RWPE1 (cell line): ENCODE measurements at regions not wholly inside any gene's neighbourhood (a gene's known extent, or its start where the extent isn't known, plus 50 kb on each side); places are given as distances from the start of the nearest gene placed in this dataset.

Experiments
- CTCF ChIA-PET: fragments of 350-600 bp; sonication (Branson Sonifier 250); formaldehyde crosslinking; extraction: SDS; loops from one replicate; lab custom pipeline; 2021; lab: Yijun Ruan, JAX
- POLR2A ChIA-PET: fragments of 400-600 bp; formaldehyde crosslinking; extraction: SDS; loops from one replicate; lab custom pipeline; 2020; ENCODE audit warnings: antibody characterized with exemption; ENCODE audit not compliant: low non-redundant PET; lab: Yijun Ruan, JAX
- DNase-seq: peaks from one replicate; pipeline ENCODE4 v3.0.0; 2012; ENCODE audit warnings: low spot score
- H3K27ac ChIP-seq: fragments of 450-650 bp; 2 replicates; pipeline ENCODE4 v1.5.1; 2017
- CTCF ChIP-seq: fragments of 450-650 bp; conservative IDR thresholded peaks from 2 replicates; pipeline ENCODE4 v1.5.1; 2017; ENCODE audit warnings: low read depth, mild to moderate bottlenecking

GRCh38 chr5:125508225-125508624 is 761.8 kb upstream of the ZNF608 start:
- no peak overlapping the region for H3K27ac ChIP-seq
- CTCF ChIA-PET, result no interaction called here
- POLR2A ChIA-PET, result no interaction called here
- no peak for TF ChIP-seq CTCF
- DNase-seq, result no peak

GRCh38 chr5:125510651-125511050 is 764.2 kb upstream of the ZNF608 start:
- ChIA-PET POLR2A (no interaction called here), CTCF (no interaction called here)
- TF ChIP-seq CTCF, result no peak
- DNase-seq, result no peak
- H3K27ac ChIP-seq, result no peak overlapping the region

- CTCF ChIA-PET, result no interaction called here
- no peak for TF ChIP-seq CTCF
- no peak overlapping the region for H3K27ac ChIP-seq
- DNase-seq, result no peak
- POLR2A ChIA-PET, result no interaction called here
Measured at GRCh38 chr5:125517973-125518550, 771.6 kb upstream of the ZNF608 start.

GRCh38 chr5:125521289-125521688 is 774.9 kb upstream of the ZNF608 start:
- no peak for TF ChIP-seq CTCF
- POLR2A ChIA-PET, result no interaction called here

GRCh38 chr5:125525356-125525755 is 778.9 kb upstream of the ZNF608 start:
- CTCF ChIA-PET, result interaction anchor here (0.7 kb wide), 1 partner anchor 1896 kb away, joined by 7 read pairs; no protein-coding TSS in a partner anchor
- no peak for DNase-seq
- no peak for TF ChIP-seq CTCF
- H3K27ac ChIP-seq, result no peak overlapping the region
- POLR2A ChIA-PET, result no interaction called here

More at GRCh38 chr5:125521289-125521688, 774.9 kb upstream of the ZNF608 start:
- no peak overlapping the region for H3K27ac ChIP-seq
- CTCF ChIA-PET, result interaction anchor here (0.7 kb wide), 1 partner anchor 25 kb away, joined by 3 read pairs; no protein-coding TSS in a partner anchor
- DNase-seq, result no peak

- no peak for DNase-seq
- H3K27ac ChIP-seq, result no peak overlapping the region
- POLR2A ChIA-PET, result interaction anchor here (0.5 kb wide), 1 partner anchor 8 kb away, joined by 3 read pairs; no protein-coding TSS in a partner anchor
- no peak for TF ChIP-seq CTCF
- CTCF ChIA-PET, result no interaction called here
Measured at GRCh38 chr5:125526966-125527365, 780.5 kb upstream of the ZNF608 start.
